ENCODE measurements at regions not wholly inside any gene's neighbourhood (a gene's known extent, or its start where the extent isn't known, plus 50 kb on each side); places are given as distances from the start of the nearest gene placed in this dataset.

DNA sequence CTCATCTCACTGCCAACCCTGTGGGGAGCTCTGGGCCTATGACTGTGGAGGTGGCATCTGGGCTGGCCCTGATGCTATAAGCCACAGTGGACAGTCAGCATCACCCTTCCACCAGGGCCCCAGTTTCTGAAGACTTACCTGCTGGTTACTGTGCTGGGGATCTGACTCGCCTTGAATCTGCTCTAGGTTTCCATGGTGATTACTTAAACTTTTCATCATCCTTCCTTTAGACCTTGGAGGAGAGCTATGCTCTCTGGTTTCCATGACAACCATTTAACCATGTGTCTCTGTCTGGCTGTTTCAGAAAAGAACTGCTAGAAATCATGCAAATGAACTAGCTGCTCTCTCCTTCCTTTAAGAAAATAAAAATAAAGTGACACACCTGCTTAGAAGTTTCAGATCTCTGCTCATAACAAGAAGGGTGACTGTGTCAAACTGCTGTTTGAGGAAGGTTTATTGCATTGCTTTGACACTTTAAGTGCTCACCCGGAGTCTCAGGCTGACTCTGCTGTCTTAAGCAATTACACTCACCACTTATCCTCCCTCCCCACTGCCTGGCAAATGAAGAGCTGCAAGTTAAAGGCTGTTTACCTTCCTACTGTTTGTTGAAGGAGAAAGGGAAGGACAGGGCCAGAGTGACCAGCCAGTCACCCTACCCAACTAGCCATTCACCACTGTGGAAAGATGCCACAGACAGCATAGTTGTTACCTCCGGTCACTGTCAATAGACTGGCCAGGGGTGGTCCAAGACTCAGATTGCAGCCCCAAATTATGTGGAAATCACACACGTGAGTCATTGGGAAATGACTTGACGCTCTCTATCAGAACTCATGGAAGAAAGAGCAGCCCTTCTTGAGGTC is 87.6 kb downstream of the HSPH1 start (continued):
- TF ChIP-seq, protein P1, sequence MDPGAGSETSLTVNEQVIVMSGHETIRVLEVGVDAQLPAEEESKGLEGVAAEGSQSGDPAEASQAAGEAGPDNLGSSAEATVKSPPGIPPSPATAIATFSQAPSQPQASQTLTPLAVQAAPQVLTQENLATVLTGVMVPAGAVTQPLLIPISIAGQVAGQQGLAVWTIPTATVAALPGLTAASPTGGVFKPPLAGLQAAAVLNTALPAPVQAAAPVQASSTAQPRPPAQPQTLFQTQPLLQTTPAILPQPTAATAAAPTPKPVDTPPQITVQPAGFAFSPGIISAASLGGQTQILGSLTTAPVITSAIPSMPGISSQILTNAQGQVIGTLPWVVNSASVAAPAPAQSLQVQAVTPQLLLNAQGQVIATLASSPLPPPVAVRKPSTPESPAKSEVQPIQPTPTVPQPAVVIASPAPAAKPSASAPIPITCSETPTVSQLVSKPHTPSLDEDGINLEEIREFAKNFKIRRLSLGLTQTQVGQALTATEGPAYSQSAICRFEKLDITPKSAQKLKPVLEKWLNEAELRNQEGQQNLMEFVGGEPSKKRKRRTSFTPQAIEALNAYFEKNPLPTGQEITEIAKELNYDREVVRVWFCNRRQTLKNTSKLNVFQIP (CRISPR knock-in tag; IDR thresholded peaks at IDR 0.05; ENCODE audit: borderline replicate concordance, low read depth) = no peak
- TF ChIP-seq, protein P2, sequence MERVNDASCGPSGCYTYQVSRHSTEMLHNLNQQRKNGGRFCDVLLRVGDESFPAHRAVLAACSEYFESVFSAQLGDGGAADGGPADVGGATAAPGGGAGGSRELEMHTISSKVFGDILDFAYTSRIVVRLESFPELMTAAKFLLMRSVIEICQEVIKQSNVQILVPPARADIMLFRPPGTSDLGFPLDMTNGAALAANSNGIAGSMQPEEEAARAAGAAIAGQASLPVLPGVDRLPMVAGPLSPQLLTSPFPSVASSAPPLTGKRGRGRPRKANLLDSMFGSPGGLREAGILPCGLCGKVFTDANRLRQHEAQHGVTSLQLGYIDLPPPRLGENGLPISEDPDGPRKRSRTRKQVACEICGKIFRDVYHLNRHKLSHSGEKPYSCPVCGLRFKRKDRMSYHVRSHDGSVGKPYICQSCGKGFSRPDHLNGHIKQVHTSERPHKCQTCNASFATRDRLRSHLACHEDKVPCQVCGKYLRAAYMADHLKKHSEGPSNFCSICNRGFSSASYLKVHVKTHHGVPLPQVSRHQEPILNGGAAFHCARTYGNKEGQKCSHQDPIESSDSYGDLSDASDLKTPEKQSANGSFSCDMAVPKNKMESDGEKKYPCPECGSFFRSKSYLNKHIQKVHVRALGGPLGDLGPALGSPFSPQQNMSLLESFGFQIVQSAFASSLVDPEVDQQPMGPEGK (CRISPR knock-in tag; IDR thresholded peaks at IDR 0.05; ENCODE audit: borderline replicate concordance) = no peak
- no peak for TF ChIP-seq RARB (CRISPR knock-in tag; IDR thresholded peaks at IDR 0.05)
- TF ChIP-seq, protein P3, sequence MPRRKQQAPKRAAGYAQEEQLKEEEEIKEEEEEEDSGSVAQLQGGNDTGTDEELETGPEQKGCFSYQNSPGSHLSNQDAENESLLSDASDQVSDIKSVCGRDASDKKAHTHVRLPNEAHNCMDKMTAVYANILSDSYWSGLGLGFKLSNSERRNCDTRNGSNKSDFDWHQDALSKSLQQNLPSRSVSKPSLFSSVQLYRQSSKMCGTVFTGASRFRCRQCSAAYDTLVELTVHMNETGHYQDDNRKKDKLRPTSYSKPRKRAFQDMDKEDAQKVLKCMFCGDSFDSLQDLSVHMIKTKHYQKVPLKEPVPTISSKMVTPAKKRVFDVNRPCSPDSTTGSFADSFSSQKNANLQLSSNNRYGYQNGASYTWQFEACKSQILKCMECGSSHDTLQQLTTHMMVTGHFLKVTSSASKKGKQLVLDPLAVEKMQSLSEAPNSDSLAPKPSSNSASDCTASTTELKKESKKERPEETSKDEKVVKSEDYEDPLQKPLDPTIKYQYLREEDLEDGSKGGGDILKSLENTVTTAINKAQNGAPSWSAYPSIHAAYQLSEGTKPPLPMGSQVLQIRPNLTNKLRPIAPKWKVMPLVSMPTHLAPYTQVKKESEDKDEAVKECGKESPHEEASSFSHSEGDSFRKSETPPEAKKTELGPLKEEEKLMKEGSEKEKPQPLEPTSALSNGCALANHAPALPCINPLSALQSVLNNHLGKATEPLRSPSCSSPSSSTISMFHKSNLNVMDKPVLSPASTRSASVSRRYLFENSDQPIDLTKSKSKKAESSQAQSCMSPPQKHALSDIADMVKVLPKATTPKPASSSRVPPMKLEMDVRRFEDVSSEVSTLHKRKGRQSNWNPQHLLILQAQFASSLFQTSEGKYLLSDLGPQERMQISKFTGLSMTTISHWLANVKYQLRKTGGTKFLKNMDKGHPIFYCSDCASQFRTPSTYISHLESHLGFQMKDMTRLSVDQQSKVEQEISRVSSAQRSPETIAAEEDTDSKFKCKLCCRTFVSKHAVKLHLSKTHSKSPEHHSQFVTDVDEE (CRISPR knock-in tag; IDR thresholded peaks at IDR 0.05) = no peak
- TF ChIP-seq SNAI2 (CRISPR knock-in tag; IDR thresholded peaks at IDR 0.05) = no peak

DNA sequence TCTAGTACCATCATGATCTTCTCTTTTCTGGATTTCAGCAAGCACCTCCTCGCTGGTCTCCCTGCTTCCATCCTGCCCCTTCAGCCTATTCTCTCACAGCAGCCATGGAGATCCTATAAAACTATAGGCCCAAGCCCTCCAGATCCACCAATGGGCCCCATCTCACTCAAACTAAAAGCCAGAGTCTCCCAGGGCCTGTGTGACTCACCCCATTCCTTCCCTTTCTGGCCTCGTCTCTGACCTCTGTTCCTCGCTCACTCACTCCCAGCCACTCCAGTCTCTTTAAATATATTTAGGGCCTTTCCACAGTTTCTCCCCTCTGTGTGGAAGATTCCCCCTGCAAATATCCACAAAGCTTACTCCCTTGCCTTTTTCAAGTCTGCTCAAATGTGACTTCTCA is 89.7 kb downstream of the HSPH1 start:
- ATAC-seq = peak; percentile 14; the same call in 1 of the 3 replicates

DNA sequence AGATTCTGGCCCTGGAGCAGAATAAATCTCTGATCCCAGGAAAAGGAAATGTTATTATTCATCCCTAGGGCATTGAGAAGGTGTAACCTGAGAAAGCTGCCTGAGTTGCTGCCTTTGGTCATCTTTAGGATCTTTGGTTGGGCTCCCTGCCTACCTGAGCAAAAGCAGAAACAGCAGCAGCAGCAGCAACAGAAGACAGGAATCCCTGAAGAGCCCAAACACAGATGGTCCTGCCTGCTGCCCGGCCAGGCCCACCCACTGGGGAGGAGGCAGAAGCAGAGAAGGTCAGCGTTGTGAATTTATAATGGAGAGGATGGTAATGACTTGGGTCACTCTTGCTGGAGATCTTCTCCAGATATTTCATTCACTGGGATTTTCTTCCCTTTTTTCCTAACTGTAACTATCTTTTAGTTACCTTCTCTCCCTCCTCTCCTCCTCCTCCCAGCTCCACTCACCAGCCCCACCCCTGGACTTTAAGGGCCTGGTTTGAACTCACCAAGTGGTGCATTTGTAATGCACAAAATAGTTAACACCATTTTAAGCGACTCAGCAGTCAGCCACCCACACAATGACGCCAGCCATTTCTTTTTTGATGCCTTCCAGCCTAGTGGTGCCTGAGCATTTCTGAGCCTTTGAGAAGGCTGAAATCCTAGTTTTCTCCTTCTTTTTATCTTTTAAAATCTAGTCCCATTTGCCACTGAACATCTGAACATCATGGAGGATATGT is 91.7 kb downstream of the HSPH1 start:
- TF ChIP-seq ZFP30 (CRISPR knock-in tag; IDR thresholded peaks at IDR 0.05) = no peak
- no peak for TF ChIP-seq RARB (CRISPR knock-in tag; IDR thresholded peaks at IDR 0.05)
- no peak for TF ChIP-seq ZNF70 (CRISPR knock-in tag; IDR thresholded peaks at IDR 0.05)
- TF ChIP-seq CSDC2 (CRISPR knock-in tag; IDR thresholded peaks at IDR 0.05) = no peak
- no peak for TF ChIP-seq BACH2 (CRISPR knock-in tag; IDR thresholded peaks at IDR 0.05; ENCODE audit: borderline replicate concordance)
- TF ChIP-seq TCF4 (CRISPR knock-in tag; IDR thresholded peaks at IDR 0.05; ENCODE audit: borderline replicate concordance) = no peak
- no peak for TF ChIP-seq OSR1 (CRISPR knock-in tag; IDR thresholded peaks at IDR 0.05)
- no peak for TF ChIP-seq ZC3H10 (CRISPR knock-in tag; IDR thresholded peaks at IDR 0.05)
- TF ChIP-seq TOX (CRISPR knock-in tag; IDR thresholded peaks at IDR 0.05; ENCODE audit: borderline replicate concordance) = no peak
- TF ChIP-seq, protein P1 (CRISPR knock-in tag; IDR thresholded peaks at IDR 0.05; ENCODE audit: borderline replicate concordance, low read depth) = no peak
- TF ChIP-seq ESRRG (CRISPR knock-in tag; IDR thresholded peaks at IDR 0.05) = no peak
- no peak for TF ChIP-seq GLIS3 (CRISPR knock-in tag; IDR thresholded peaks at IDR 0.05)
- no peak for ATAC-seq

More for the DNA sequence above, 89.7 kb downstream of the HSPH1 start:
- no peak for TF ChIP-seq PPARA (CRISPR knock-in tag; IDR thresholded peaks at IDR 0.05; ENCODE audit: borderline replicate concordance)
- TF ChIP-seq, protein P4, sequence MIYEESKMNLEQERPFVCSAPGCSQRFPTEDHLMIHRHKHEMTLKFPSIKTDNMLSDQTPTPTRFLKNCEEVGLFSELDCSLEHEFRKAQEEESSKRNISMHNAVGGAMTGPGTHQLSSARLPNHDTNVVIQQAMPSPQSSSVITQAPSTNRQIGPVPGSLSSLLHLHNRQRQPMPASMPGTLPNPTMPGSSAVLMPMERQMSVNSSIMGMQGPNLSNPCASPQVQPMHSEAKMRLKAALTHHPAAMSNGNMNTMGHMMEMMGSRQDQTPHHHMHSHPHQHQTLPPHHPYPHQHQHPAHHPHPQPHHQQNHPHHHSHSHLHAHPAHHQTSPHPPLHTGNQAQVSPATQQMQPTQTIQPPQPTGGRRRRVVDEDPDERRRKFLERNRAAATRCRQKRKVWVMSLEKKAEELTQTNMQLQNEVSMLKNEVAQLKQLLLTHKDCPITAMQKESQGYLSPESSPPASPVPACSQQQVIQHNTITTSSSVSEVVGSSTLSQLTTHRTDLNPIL (CRISPR knock-in tag; IDR thresholded peaks at IDR 0.05; ENCODE audit: low read depth) = no peak
- no peak for TF ChIP-seq ZNF565 (CRISPR knock-in tag; conservative IDR thresholded peaks at IDR 0.05; ENCODE audit: low read depth)
- no peak for TF ChIP-seq TCF4 (CRISPR knock-in tag; IDR thresholded peaks at IDR 0.05; ENCODE audit: borderline replicate concordance)
- TF ChIP-seq ZNF8 (CRISPR knock-in tag; IDR thresholded peaks at IDR 0.05) = no peak
- TF ChIP-seq OSR1 (CRISPR knock-in tag; IDR thresholded peaks at IDR 0.05) = no peak
